ENCODE measurements at regions not wholly inside any gene's neighbourhood (a gene's known extent, or its start where the extent isn't known, plus 50 kb on each side); places are given as distances from the start of the nearest gene placed in this dataset.

- DNase-seq: no peak
- H3F3A ChIP-seq (ENCODE audit: insufficient read depth, low read length): no peaks in the 10 kb centered on the region
- H3K36me3 ChIP-seq (replicated peaks; ENCODE audit: insufficient read depth, low read length): no peaks in the 10 kb centered on the region
- no peaks in the 10 kb centered on the region for H3K4me1 ChIP-seq (ENCODE audit: low read length)
- no peak overlapping the region for H3K4me3 ChIP-seq (ENCODE audit: low read length)
- H3K4me2 ChIP-seq (ENCODE audit: low read depth, low read length): no peak overlapping the region
- H3K9ac ChIP-seq (ENCODE audit: low read length): no peak overlapping the region
- TF ChIP-seq EZH2phosphoT487 (IDR thresholded peaks at IDR 0.05; ENCODE audit: low read length) (no peak), EZH2 (optimal IDR thresholded peaks at IDR 0.05; ENCODE audit: low read depth, low read length) (no peak)
- no peaks in the 10 kb centered on the region for H3K9me2 ChIP-seq (replicated peaks; ENCODE audit: insufficient read depth, low read length)
- H4K20me1 ChIP-seq (ENCODE audit: insufficient read depth, low read length): no peaks in the 10 kb centered on the region
- no peak overlapping the region for H2AFZ ChIP-seq (ENCODE audit: low read length)
- H3K79me2 ChIP-seq (ENCODE audit: low read length): no peaks in the 10 kb centered on the region
- H3K9me3 ChIP-seq (replicated peaks; ENCODE audit: insufficient read depth, low read length): no peaks in the 10 kb centered on the region
- H3K27me3 ChIP-seq (replicated peaks; ENCODE audit: insufficient read depth, low read length): no peaks in the 10 kb centered on the region
- H3K27ac ChIP-seq (ENCODE audit: low read length): no peak overlapping the region
Measured at GRCh38 chr10:64376167-64376566, 855.0 kb downstream of the REEP3 start.

- H2AFZ ChIP-seq (ENCODE audit: low read length): no peak overlapping the region
- no peak for TF ChIP-seq EZH2 (optimal IDR thresholded peaks at IDR 0.05; ENCODE audit: low read depth, low read length)
- TF ChIP-seq CTCF (IDR thresholded peaks at IDR 0.05; ENCODE audit: low read length): no peak
- TF ChIP-seq EZH2phosphoT487 (IDR thresholded peaks at IDR 0.05; ENCODE audit: low read length): no peak
- no peak overlapping the region for H3K4me2 ChIP-seq (ENCODE audit: low read depth, low read length)
- no peaks in the 10 kb centered on the region for H3K9me3 ChIP-seq (replicated peaks; ENCODE audit: insufficient read depth, low read length)
- no peak overlapping the region for H3K9ac ChIP-seq (ENCODE audit: low read length)
- H3K4me3 ChIP-seq (ENCODE audit: low read length): no peak overlapping the region
- no peaks in the 10 kb centered on the region for H3K79me2 ChIP-seq (ENCODE audit: low read length)
- H3F3A ChIP-seq (ENCODE audit: insufficient read depth, low read length): no peaks in the 10 kb centered on the region
- H3K9me2 ChIP-seq (replicated peaks; ENCODE audit: insufficient read depth, low read length): no peaks in the 10 kb centered on the region
- no peaks in the 10 kb centered on the region for H3K27me3 ChIP-seq (replicated peaks; ENCODE audit: insufficient read depth, low read length)
- DNase-seq: no peak
- no peaks in the 10 kb centered on the region for H3K36me3 ChIP-seq (replicated peaks; ENCODE audit: insufficient read depth, low read length)
- H3K27ac ChIP-seq (ENCODE audit: low read length): no peak overlapping the region
- H4K20me1 ChIP-seq (ENCODE audit: insufficient read depth, low read length): no peaks in the 10 kb centered on the region
- no peaks in the 10 kb centered on the region for H3K4me1 ChIP-seq (ENCODE audit: low read length)
Measured at GRCh38 chr10:64379898-64380297, 858.7 kb downstream of the REEP3 start.

GRCh38 chr10:64385355-64385754 lies 864.2 kb downstream of the REEP3 start:
- no peaks in the 10 kb centered on the region for H3K9me2 ChIP-seq (replicated peaks; ENCODE audit: insufficient read depth, low read length)
- H3K27ac ChIP-seq (ENCODE audit: low read length): no peak overlapping the region
- no peak overlapping the region for H3K4me3 ChIP-seq (ENCODE audit: low read length)
- no peak overlapping the region for H3K4me2 ChIP-seq (ENCODE audit: low read depth, low read length)
- H4K20me1 ChIP-seq (ENCODE audit: insufficient read depth, low read length): no peaks in the 10 kb centered on the region
- no peaks in the 10 kb centered on the region for H3K79me2 ChIP-seq (ENCODE audit: low read length)
- no peaks in the 10 kb centered on the region for H3K9me3 ChIP-seq (replicated peaks; ENCODE audit: insufficient read depth, low read length)
- DNase-seq: no peak
- H2AFZ ChIP-seq (ENCODE audit: low read length): no peak overlapping the region
- H3K4me1 ChIP-seq (ENCODE audit: low read length): no peaks in the 10 kb centered on the region
- no peaks in the 10 kb centered on the region for H3F3A ChIP-seq (ENCODE audit: insufficient read depth, low read length)
- no peaks in the 10 kb centered on the region for H3K27me3 ChIP-seq (replicated peaks; ENCODE audit: insufficient read depth, low read length)
- H3K9ac ChIP-seq (ENCODE audit: low read length): no peak overlapping the region
- no peaks in the 10 kb centered on the region for H3K36me3 ChIP-seq (replicated peaks; ENCODE audit: insufficient read depth, low read length)
- TF ChIP-seq CTCF (IDR thresholded peaks at IDR 0.05; ENCODE audit: low read length) (no peak), EZH2 (optimal IDR thresholded peaks at IDR 0.05; ENCODE audit: low read depth, low read length) (no peak)

GRCh38 chr10:64394744-64395143 lies 873.5 kb downstream of the REEP3 start:
- no peak overlapping the region for H2AFZ ChIP-seq (ENCODE audit: low read length)
- no peaks in the 10 kb centered on the region for H3K4me1 ChIP-seq (ENCODE audit: low read length)
- H3K79me2 ChIP-seq (ENCODE audit: low read length): no peaks in the 10 kb centered on the region
- H3F3A ChIP-seq (ENCODE audit: insufficient read depth, low read length): no peaks in the 10 kb centered on the region
- no peak overlapping the region for H3K4me3 ChIP-seq (ENCODE audit: low read length)
- H4K20me1 ChIP-seq (ENCODE audit: insufficient read depth, low read length): no peaks in the 10 kb centered on the region
- H3K4me2 ChIP-seq (ENCODE audit: low read depth, low read length): no peak overlapping the region
- H3K9ac ChIP-seq (ENCODE audit: low read length): no peak overlapping the region
- no peak for DNase-seq
- H3K27me3 ChIP-seq (replicated peaks; ENCODE audit: insufficient read depth, low read length): no peaks in the 10 kb centered on the region
- no peaks in the 10 kb centered on the region for H3K9me2 ChIP-seq (replicated peaks; ENCODE audit: insufficient read depth, low read length)
- H3K36me3 ChIP-seq (replicated peaks; ENCODE audit: insufficient read depth, low read length): no peaks in the 10 kb centered on the region
- no peak overlapping the region for H3K27ac ChIP-seq (ENCODE audit: low read length)
- no peaks in the 10 kb centered on the region for H3K9me3 ChIP-seq (replicated peaks; ENCODE audit: insufficient read depth, low read length)
- TF ChIP-seq CTCF (IDR thresholded peaks at IDR 0.05; ENCODE audit: low read length) (no peak), EZH2 (optimal IDR thresholded peaks at IDR 0.05; ENCODE audit: low read depth, low read length) (no peak), EZH2phosphoT487 (IDR thresholded peaks at IDR 0.05; ENCODE audit: low read length) (no peak)

Measured in MM.1S (cell line).